ENCODE measurements at regions not wholly inside any gene's neighbourhood (a gene's known extent, or its start where the extent isn't known, plus 50 kb on each side); places are given as distances from the start of the nearest gene placed in this dataset.

- TF ChIP-seq EZH2 (optimal IDR thresholded peaks at IDR 0.05; ENCODE audit: low read depth, low read length) (no peak), CTCF (IDR thresholded peaks at IDR 0.05; ENCODE audit: low read length) (no peak), EZH2phosphoT487 (IDR thresholded peaks at IDR 0.05; ENCODE audit: low read length) (no peak)
- H3K79me2 ChIP-seq (ENCODE audit: low read length) = no peaks in the 10 kb centered on the region
- H3K4me1 ChIP-seq (ENCODE audit: low read length) = no peaks in the 10 kb centered on the region
- H2AFZ ChIP-seq (ENCODE audit: low read length) = no peak overlapping the region
- H3K9ac ChIP-seq (ENCODE audit: low read length) = no peak overlapping the region
- no peaks in the 10 kb centered on the region for H3F3A ChIP-seq (ENCODE audit: insufficient read depth, low read length)
- no peaks in the 10 kb centered on the region for H3K9me3 ChIP-seq (replicated peaks; ENCODE audit: insufficient read depth, low read length)
- H3K36me3 ChIP-seq (replicated peaks; ENCODE audit: insufficient read depth, low read length) = no peaks in the 10 kb centered on the region
- H3K4me3 ChIP-seq (ENCODE audit: low read length) = no peak overlapping the region
- H3K9me2 ChIP-seq (replicated peaks; ENCODE audit: insufficient read depth, low read length) = no peaks in the 10 kb centered on the region
- DNase-seq = no peak
- no peaks in the 10 kb centered on the region; the same call in 1 of the 2 replicates for H3K27me3 ChIP-seq (replicated peaks; ENCODE audit: insufficient read depth, low read length)
- no peak overlapping the region for H3K27ac ChIP-seq (ENCODE audit: low read length)
- H3K4me2 ChIP-seq (ENCODE audit: low read depth, low read length) = no peak overlapping the region
- H4K20me1 ChIP-seq (ENCODE audit: insufficient read depth, low read length) = no peaks in the 10 kb centered on the region
Measured at GRCh38 chr6:167745670-167746389, 80.9 kb upstream of the AFDN start.

GRCh38 chr6:167746390-167746907 lies 80.3 kb upstream of the AFDN start:
- no peak for DNase-seq
- TF ChIP-seq EZH2 (optimal IDR thresholded peaks at IDR 0.05; ENCODE audit: low read depth, low read length) = no peak
- no peak for TF ChIP-seq CTCF (IDR thresholded peaks at IDR 0.05; ENCODE audit: low read length)
- no peak for TF ChIP-seq EZH2phosphoT487 (IDR thresholded peaks at IDR 0.05; ENCODE audit: low read length)
- Histone ChIP-seq H3K27me3 (replicated peaks; ENCODE audit: insufficient read depth, low read length) (no peaks in the 10 kb centered on the region; the same call in 1 of the 2 replicates), H3K9me2 (replicated peaks; ENCODE audit: insufficient read depth, low read length) (no peaks in the 10 kb centered on the region), H3K9ac (ENCODE audit: low read length) (no peak overlapping the region), H3K79me2 (ENCODE audit: low read length) (no peaks in the 10 kb centered on the region), H3K4me3 (ENCODE audit: low read length) (no peak overlapping the region), H3F3A (ENCODE audit: insufficient read depth, low read length) (no peaks in the 10 kb centered on the region), H3K36me3 (replicated peaks; ENCODE audit: insufficient read depth, low read length) (no peaks in the 10 kb centered on the region), H3K9me3 (replicated peaks; ENCODE audit: insufficient read depth, low read length) (no peaks in the 10 kb centered on the region), H4K20me1 (ENCODE audit: insufficient read depth, low read length) (no peaks in the 10 kb centered on the region), H3K4me2 (ENCODE audit: low read depth, low read length) (no peak overlapping the region), H2AFZ (ENCODE audit: low read length) (no peak overlapping the region), H3K27ac (ENCODE audit: low read length) (no peak overlapping the region), H3K4me1 (ENCODE audit: low read length) (no peaks in the 10 kb centered on the region)

GRCh38 chr6:167746975-167747374 lies 79.7 kb upstream of the AFDN start:
- DNase-seq = no peak
- Histone ChIP-seq H3K4me2 (ENCODE audit: low read depth, low read length) (no peak overlapping the region), H3K36me3 (replicated peaks; ENCODE audit: insufficient read depth, low read length) (no peaks in the 10 kb centered on the region), H4K20me1 (ENCODE audit: insufficient read depth, low read length) (no peaks in the 10 kb centered on the region), H3K4me3 (ENCODE audit: low read length) (no peak overlapping the region), H3K9ac (ENCODE audit: low read length) (no peak overlapping the region), H3K27me3 (replicated peaks; ENCODE audit: insufficient read depth, low read length) (no peaks in the 10 kb centered on the region; the same call in 1 of the 2 replicates), H3K9me2 (replicated peaks; ENCODE audit: insufficient read depth, low read length) (no peaks in the 10 kb centered on the region), H3K4me1 (ENCODE audit: low read length) (no peaks in the 10 kb centered on the region), H3F3A (ENCODE audit: insufficient read depth, low read length) (no peaks in the 10 kb centered on the region), H3K9me3 (replicated peaks; ENCODE audit: insufficient read depth, low read length) (no peaks in the 10 kb centered on the region), H3K79me2 (ENCODE audit: low read length) (no peaks in the 10 kb centered on the region), H2AFZ (ENCODE audit: low read length) (no peak overlapping the region), H3K27ac (ENCODE audit: low read length) (no peak overlapping the region)
- TF ChIP-seq EZH2phosphoT487 (IDR thresholded peaks at IDR 0.05; ENCODE audit: low read length) = no peak
- TF ChIP-seq EZH2 (optimal IDR thresholded peaks at IDR 0.05; ENCODE audit: low read depth, low read length) = no peak
- no peak for TF ChIP-seq CTCF (IDR thresholded peaks at IDR 0.05; ENCODE audit: low read length)

Data from MM.1S (cell line).